Colonic mucosa (tissue), 4 donors: ENCODE measurements at regions not wholly inside any gene's neighbourhood (a gene's known extent, or its start where the extent isn't known, plus 50 kb on each side); places are given as distances from the start of the nearest gene placed in this dataset.
"Not testable (repeated sequence)": the region's sequence is repeated elsewhere in the genome, so short reads cannot be mapped to it uniquely, and the experiment has no call there.

Experiments
- DNase-seq: peaks from one replicate; pipeline ENCODE4 v3.0.0-alpha.2; 2020
- H3K27ac ChIP-seq: fragments of 200-600 bp; one replicate; pipeline ENCODE4 v1.8.0; 2021
- H3K27me3 ChIP-seq: fragments of 200-600 bp; one replicate; pipeline ENCODE4 v1.8.0; 2021
- H3K36me3 ChIP-seq: fragments of 200-600 bp; one replicate; pipeline ENCODE4 v1.8.0; 2021
- H3K4me1 ChIP-seq: fragments of 200-600 bp; one replicate; pipeline ENCODE4 v1.8.0; 2021; ENCODE audit warnings: mild to moderate bottlenecking
- H3K4me3 ChIP-seq: fragments of 200-600 bp; one replicate; pipeline ENCODE4 v1.8.0; 2021
- H3K9ac ChIP-seq, 2 donors: one replicate each; pipeline ENCODE4 v1.7.0; 2013; ENCODE audit warnings: control low read depth in 2 of 2, low read depth in 2 of 2, low read length in 2 of 2
- H3K9me3 ChIP-seq: fragments of 200-600 bp; one replicate; pipeline ENCODE4 v1.8.0; 2021
- CTCF ChIP-seq: fragments of 200-600 bp; IDR thresholded peaks from one replicate; pipeline ENCODE4 v1.8.0; 2022; ENCODE audit warnings: antibody characterized with exemption, mild to moderate bottlenecking
- intact Hi-C: fragments of 100-400 bp; cut with DNase I; formaldehyde crosslinking; loops from one replicate; pipeline ENCODE4 v1.14.1; 2022
- donor health status: healthy.
- donor health status: DM: no; HTN: no; CAD: no.
- donor health status: DM: no; HTN: no; CAD: no.

GRCh38 chr3:178202194-178202593 lies 334.0 kb upstream of the KCNMB2 start:
- intact Hi-C loops, result no loop called here
- no peak overlapping the region for H3K27ac ChIP-seq
- H3K4me3 ChIP-seq, result no peak overlapping the region
- no peaks in the 10 kb centered on the region for H3K36me3 ChIP-seq
- H3K27me3 ChIP-seq, result no peaks in the 10 kb centered on the region
- H3K9ac ChIP-seq, result no peak overlapping the region
- H3K9me3 ChIP-seq, result no peaks in the 10 kb centered on the region
- DNase-seq, result no peak
- no peaks in the 10 kb centered on the region for H3K4me1 ChIP-seq
- no peak for TF ChIP-seq CTCF

GRCh38 chr3:178203165-178203564 lies 333.1 kb upstream of the KCNMB2 start:
- Histone ChIP-seq H3K9me3 (no peaks in the 10 kb centered on the region), H3K4me1 (no peaks in the 10 kb centered on the region), H3K4me3 (no peak overlapping the region), H3K9ac (no peak overlapping the region), H3K27me3 (no peaks in the 10 kb centered on the region), H3K36me3 (no peaks in the 10 kb centered on the region), H3K27ac (no peak overlapping the region)
- TF ChIP-seq CTCF, result no peak
- intact Hi-C loops, result no loop called here
- no peak for DNase-seq

- Histone ChIP-seq H3K36me3 (no peaks in the 10 kb centered on the region), H3K27ac (no peak overlapping the region), H3K4me3 (no peak overlapping the region), H3K9me3 (no peaks in the 10 kb centered on the region), H3K9ac (no peak overlapping the region), H3K4me1 (no peaks in the 10 kb centered on the region), H3K27me3 (no peaks in the 10 kb centered on the region)
- intact Hi-C loops, result no loop called here
- no peak for DNase-seq
- TF ChIP-seq CTCF, result no peak
Measured at GRCh38 chr3:178203650-178204049, 332.6 kb upstream of the KCNMB2 start.

GRCh38 chr3:178205740-178206139 lies 330.5 kb upstream of the KCNMB2 start:
- Histone ChIP-seq H3K27me3 (no peaks in the 10 kb centered on the region), H3K4me3 (no peak overlapping the region), H3K9me3 (no peaks in the 10 kb centered on the region), H3K4me1 (no peaks in the 10 kb centered on the region), H3K36me3 (no peaks in the 10 kb centered on the region), H3K9ac (no peak overlapping the region), H3K27ac (no peak overlapping the region)
- no peak for TF ChIP-seq CTCF
- intact Hi-C loops, result no loop called here
- no peak for DNase-seq

- Histone ChIP-seq H3K4me3 (no peak overlapping the region), H3K9ac (no peak overlapping the region), H3K27ac (no peak overlapping the region), H3K27me3 (no peaks in the 10 kb centered on the region), H3K9me3 (no peaks in the 10 kb centered on the region), H3K4me1 (no peaks in the 10 kb centered on the region), H3K36me3 (no peaks in the 10 kb centered on the region)
- no peak for TF ChIP-seq CTCF
- intact Hi-C loops, result no loop called here
- no peak for DNase-seq
Measured at GRCh38 chr3:178206521-178206920, 329.7 kb upstream of the KCNMB2 start.

GRCh38 chr3:178207161-178207560 lies 329.1 kb upstream of the KCNMB2 start:
- intact Hi-C loops, H3K27me3 ChIP-seq, H3K9me3 ChIP-seq, H3K9ac ChIP-seq, H3K36me3 ChIP-seq, H3K4me3 ChIP-seq, H3K4me1 ChIP-seq, H3K27ac ChIP-seq, DNase-seq: not testable (repeated sequence)

GRCh38 chr3:178207627-178208026 lies 328.6 kb upstream of the KCNMB2 start:
- H3K9ac ChIP-seq, H3K4me1 ChIP-seq, H3K9me3 ChIP-seq, DNase-seq, H3K4me3 ChIP-seq, H3K27me3 ChIP-seq, H3K27ac ChIP-seq, intact Hi-C loops, H3K36me3 ChIP-seq: not testable (repeated sequence)

- H3K4me3 ChIP-seq, H3K9ac ChIP-seq, H3K27ac ChIP-seq, H3K36me3 ChIP-seq, H3K27me3 ChIP-seq, H3K9me3 ChIP-seq, intact Hi-C loops, DNase-seq, H3K4me1 ChIP-seq: not testable (repeated sequence)
Measured at GRCh38 chr3:178209116-178209515, 327.1 kb upstream of the KCNMB2 start.

- H3K4me3 ChIP-seq, result not testable (repeated sequence)
Measured at GRCh38 chr3:178209618-178210017, 326.6 kb upstream of the KCNMB2 start.

More at GRCh38 chr3:178209618-178210017, 326.6 kb upstream of the KCNMB2 start:
- H3K36me3 ChIP-seq, H3K9me3 ChIP-seq, H3K27ac ChIP-seq, DNase-seq, H3K4me1 ChIP-seq, intact Hi-C loops, H3K27me3 ChIP-seq, H3K9ac ChIP-seq: not testable (repeated sequence)
